ENCODE measurements at regions not wholly inside any gene's neighbourhood (a gene's known extent, or its start where the extent isn't known, plus 50 kb on each side); places are given as distances from the start of the nearest gene placed in this dataset.

- H3K4me1 Mint-ChIP-seq (ENCODE audit: low read depth), result no peaks in the 10 kb centered on the region
- DNase-seq (no peak), ATAC-seq (ENCODE audit: poor library complexity) (no peak)
- intact Hi-C loops (cut with DNase I, micrococcal nuclease), result no loop called here
- H3K27me3 Mint-ChIP-seq, result no peaks in the 10 kb centered on the region
- Histone ChIP-seq H3K27ac (ENCODE audit: low read depth in 1 of 2, low read length in 2 of 2) (no peak overlapping the region), H3K9me3 (ENCODE audit: control insufficient read depth in 1 of 2, insufficient read depth in 1 of 2, low read length in 2 of 2) (no peaks in the 10 kb centered on the region), H3K27me3 (ENCODE audit: control insufficient read depth in 1 of 2, insufficient read depth in 2 of 2, low read length in 2 of 2) (no peaks in the 10 kb centered on the region), H3K4me1 (ENCODE audit: insufficient read depth, low read length) (no peaks in the 10 kb centered on the region), H3K36me3 (ENCODE audit: insufficient read depth, low read length) (no peaks in the 10 kb centered on the region), H3K4me3 (ENCODE audit: low read length) (no peak overlapping the region)
- POLR2A ChIA-PET, result no interaction called here
- TF ChIP-seq CTCF (IDR thresholded peaks at IDR 0.05), result no peak
- peaks cover 8% of the 10 kb centered on the region for H3K9me3 Mint-ChIP-seq
- CTCF ChIA-PET, result no interaction called here
- no peak overlapping the region for H3K27ac Mint-ChIP-seq
- no peak overlapping the region for H3K4me3 Mint-ChIP-seq
- H3K36me3 Mint-ChIP-seq (ENCODE audit: low read depth), result no peaks in the 10 kb centered on the region
These were observed 220.7 kb upstream of the RRP15 start for GRCh38 chr1:218064426-218064825.

- CTCF ChIA-PET, result no interaction called here
- ATAC-seq (ENCODE audit: poor library complexity), result no peak
- POLR2A ChIA-PET, result no interaction called here
These were observed 218.8 kb upstream of the RRP15 start for GRCh38 chr1:218066332-218066731.

GRCh38 chr1:218068241-218068640, 216.9 kb upstream of the RRP15 start:
- POLR2A ChIA-PET, result no interaction called here
- Mint-ChIP-seq H3K9me3 (peaks cover 8% of the 10 kb centered on the region), H3K4me1 (ENCODE audit: low read depth) (no peaks in the 10 kb centered on the region), H3K4me3 (no peak overlapping the region), H3K36me3 (ENCODE audit: low read depth) (no peaks in the 10 kb centered on the region), H3K27ac (no peak overlapping the region), H3K27me3 (no peaks in the 10 kb centered on the region)
- Histone ChIP-seq H3K27ac (ENCODE audit: low read depth in 1 of 2, low read length in 2 of 2) (no peak overlapping the region), H3K4me3 (ENCODE audit: low read length) (no peak overlapping the region), H3K36me3 (ENCODE audit: insufficient read depth, low read length) (no peaks in the 10 kb centered on the region), H3K9me3 (ENCODE audit: control insufficient read depth in 1 of 2, insufficient read depth in 1 of 2, low read length in 2 of 2) (no peaks in the 10 kb centered on the region), H3K4me1 (ENCODE audit: insufficient read depth, low read length) (no peaks in the 10 kb centered on the region), H3K27me3 (ENCODE audit: control insufficient read depth in 1 of 2, insufficient read depth in 2 of 2, low read length in 2 of 2) (no peaks in the 10 kb centered on the region)
- CTCF ChIA-PET, result no interaction called here
- no peak for TF ChIP-seq CTCF (IDR thresholded peaks at IDR 0.05)
- intact Hi-C loops (cut with DNase I, micrococcal nuclease), result no loop called here
- DNase-seq, result no peak
- no peak for ATAC-seq (ENCODE audit: poor library complexity)

More at GRCh38 chr1:218066332-218066731, 218.8 kb upstream of the RRP15 start:
- Histone ChIP-seq H3K27ac (ENCODE audit: low read depth in 1 of 2, low read length in 2 of 2) (no peak overlapping the region), H3K9me3 (ENCODE audit: control insufficient read depth in 1 of 2, insufficient read depth in 1 of 2, low read length in 2 of 2) (no peaks in the 10 kb centered on the region), H3K27me3 (ENCODE audit: control insufficient read depth in 1 of 2, insufficient read depth in 2 of 2, low read length in 2 of 2) (no peaks in the 10 kb centered on the region), H3K4me3 (ENCODE audit: low read length) (no peak overlapping the region), H3K4me1 (ENCODE audit: insufficient read depth, low read length) (no peaks in the 10 kb centered on the region), H3K36me3 (ENCODE audit: insufficient read depth, low read length) (no peaks in the 10 kb centered on the region)
- Mint-ChIP-seq H3K36me3 (ENCODE audit: low read depth) (no peaks in the 10 kb centered on the region), H3K4me1 (ENCODE audit: low read depth) (no peaks in the 10 kb centered on the region), H3K4me3 (no peak overlapping the region), H3K27ac (no peak overlapping the region), H3K27me3 (no peaks in the 10 kb centered on the region), H3K9me3 (peaks cover 8% of the 10 kb centered on the region)
- no peak for DNase-seq
- no peak for TF ChIP-seq CTCF (IDR thresholded peaks at IDR 0.05)
- intact Hi-C loops (cut with DNase I, micrococcal nuclease), result no loop called here

Measured in CD4-positive, alpha-beta T cell (primary cell).